GM12878 (cell line): ENCODE measurements at regions not wholly inside any gene's neighbourhood (a gene's known extent, or its start where the extent isn't known, plus 50 kb on each side); places are given as distances from the start of the nearest gene placed in this dataset.

Source experiments
- ATAC-seq: fragments of 200-7000 bp; cut with Tn5 transposase; 3 replicates; pipeline ENCODE4 v1.9.1; 2020; ENCODE audit warnings: mild to moderate bottlenecking, moderate library complexity
- BruUV-seq: library from RNA; stranded (reverse); fragments of 400-500 nt; replicated peaks from 2 replicates; lab custom pipeline; 2021; lab: Mats Ljungman, UMichigan
- CTCF ChIA-PET: fragments of 300-600 bp; sonication (Branson Sonifier 250); formaldehyde crosslinking; extraction: SDS; loops from one replicate; lab custom pipeline; 2021; ENCODE audit warnings: inconsistent platforms; lab: Yijun Ruan, JAX
- POLR2A ChIA-PET: fragments of 350-600 bp; formaldehyde crosslinking; extraction: SDS; loops from one replicate; lab custom pipeline; 2021; ENCODE audit warnings: inconsistent platforms; lab: Charles Lee
- RAD21 ChIA-PET: fragments of 300-600 bp; sonication (Branson Sonifier 250); formaldehyde crosslinking; loops from one replicate; lab custom pipeline; 2023; ENCODE audit warnings: antibody characterized with exemption; ENCODE audit not compliant: unreplicated experiment; lab: Charles Lee
- SMC1A ChIA-PET: fragments of 300-600 bp; sonication (Branson Sonifier 250); formaldehyde crosslinking; loops from one replicate; lab custom pipeline; 2023; ENCODE audit not compliant: unreplicated experiment, uncharacterized antibody; lab: Charles Lee
- DNase-seq: peaks from one replicate; pipeline ENCODE4 v3.0.0-alpha.2; 2011; ENCODE audit warnings: low read depth, low spot score
- FAIRE-seq: peaks from 3 replicates; lab custom pipeline; 2011; peaks lifted over from hg19 to GRCh38; lab: Jason Lieb, UNC
- H2AFZ ChIP-seq: 2 replicates; pipeline ENCODE4 v1.6.0; 2011; ENCODE audit warnings: low read depth, low read length, control low read depth; ENCODE audit not compliant: control insufficient read depth
- H3K27ac ChIP-seq: 2 replicates; pipeline ENCODE4 v1.5.1; 2011; ENCODE audit warnings: control low read depth; ENCODE audit not compliant: control insufficient read depth, insufficient read depth
- H3K27me3 ChIP-seq, 2 experiments: replicated peaks in 1 of 2; 2 replicates each; pipeline versions ENCODE4 v1.6.0 to v1.6.1; 2011; ENCODE audit warnings: low read length in 1 of 2; ENCODE audit not compliant: control insufficient read depth in 2 of 2, insufficient read depth in 2 of 2
- H3K36me3 ChIP-seq, 2 experiments: 2 replicates each; pipeline ENCODE4 v1.5.1; 2011; ENCODE audit warnings: low read length in 1 of 2; ENCODE audit not compliant: control insufficient read depth in 2 of 2, insufficient read depth in 2 of 2
- H3K4me1 ChIP-seq: 2 replicates; pipeline ENCODE4 v1.6.1; 2011; ENCODE audit warnings: mild to moderate bottlenecking, low read length, moderate library complexity, mixed read lengths; ENCODE audit not compliant: control insufficient read depth, insufficient read depth
- H3K4me2 ChIP-seq: 2 replicates; pipeline ENCODE4 v1.6.0; 2011; ENCODE audit warnings: control low read depth; ENCODE audit not compliant: control insufficient read depth, insufficient read depth
- H3K4me3 ChIP-seq: fragments of 200-600 bp; sonication (generic); 2 replicates; pipeline ENCODE4 v1.5.1; 2016
- H3K79me2 ChIP-seq: 2 replicates; pipeline ENCODE4 v1.6.0; 2011; ENCODE audit warnings: low read length; ENCODE audit not compliant: control insufficient read depth, insufficient read depth
- H3K9ac ChIP-seq: 2 replicates; pipeline ENCODE4 v1.8.0; 2011; ENCODE audit warnings: low read length, control low read depth, mixed read lengths; ENCODE audit not compliant: control insufficient read depth, insufficient read depth
- H3K9me3 ChIP-seq: replicated peaks from 3 replicates; pipeline ENCODE4 v1.5.1; 2011; ENCODE audit warnings: mild to moderate bottlenecking, low read length; ENCODE audit not compliant: control insufficient read depth, insufficient read depth
- H4K20me1 ChIP-seq: 2 replicates; pipeline ENCODE4 v1.6.0; 2011; ENCODE audit not compliant: control insufficient read depth, insufficient read depth
- CEBPZ ChIP-seq: fragments of 150-350 bp; IDR thresholded peaks from 2 replicates; pipeline ENCODE4 v1.6.1; 2016; ENCODE audit warnings: low read depth, low read length
- ESRRA ChIP-seq: IDR thresholded peaks from 2 replicates; pipeline ENCODE4 v1.6.1; 2012; ENCODE audit warnings: mild to moderate bottlenecking, low read length, improper control_type of control experiment
- MTA2 ChIP-seq: fragments of 450-650 bp; IDR thresholded peaks from 2 replicates; pipeline ENCODE4 v1.6.1; 2016; ENCODE audit warnings: low read depth, mild to moderate bottlenecking, moderate library complexity
- NFYA ChIP-seq: IDR thresholded peaks from 2 replicates; pipeline ENCODE4 v1.6.1; 2011; ENCODE audit warnings: low read depth, mild to moderate bottlenecking, low read length, improper control_type of control experiment, borderline replicate concordance
- RELB ChIP-seq: fragments of 450-650 bp; IDR thresholded peaks from 2 replicates; pipeline ENCODE4 v1.6.1; 2017; ENCODE audit warnings: low read depth, mild to moderate bottlenecking, moderate library complexity
- ZNF274 ChIP-seq: IDR thresholded peaks from one replicate; pipeline ENCODE4 v1.8.0; 2011; ENCODE audit not compliant: insufficient read length, insufficient read depth
- ZSCAN29 ChIP-seq: fragments of 450-650 bp; IDR thresholded peaks from 2 replicates; pipeline ENCODE4 v1.6.1; 2017; ENCODE audit warnings: mild to moderate bottlenecking, moderate library complexity
- WGBS: methylation state at CpG from one replicate; pipeline ENCODE4 v1.1.6; 2016; ENCODE audit warnings: low lambda C conversion rate; ENCODE audit not compliant: insufficient replicate concordance, insufficient coverage; ENCODE audit errors: missing lambda C conversion rate; 5-methylcytosine and 5-hydroxymethylcytosine counted together
- in situ Hi-C: fragments of 300-500 bp; cut with MboI; formaldehyde crosslinking; loops from 9 replicates; pipeline ENCODE4 v1.14.3; 2018; ENCODE audit warnings: mixed read lengths
- intact Hi-C: fragments of 100-400 bp; cut with micrococcal nuclease; formaldehyde crosslinking; loops from one replicate; pipeline ENCODE4 v1.14.2; 2022; ENCODE audit not compliant: unreplicated experiment

GRCh38 chr1:213826891-213827290 lies 160.9 kb upstream of the PROX1 start (continued):
- TF ChIP-seq NFYA (no peak), ESRRA (no peak), MTA2 (no peak), CEBPZ (no peak)

GRCh38 chr1:213828867-213829266 lies 158.9 kb upstream of the PROX1 start:
- RAD21 ChIA-PET, result no interaction called here
- 11% methylated on average over 4 of the region's 4 CpGs for WGBS
- Histone ChIP-seq H3K9me3 (no peaks in the 10 kb centered on the region), H3K36me3 (no peaks in the 10 kb centered on the region), H3K4me2 (no peak overlapping the region), H4K20me1 (no peaks in the 10 kb centered on the region), H3K9ac (no peak overlapping the region), H3K4me1 (no peaks in the 10 kb centered on the region), H3K27ac (no peak overlapping the region), H3K27me3 (peaks cover 0 to 3% of the 10 kb centered on the region in 2 experiments; a peak in 2 of 4 replicates), H3K79me2 (no peaks in the 10 kb centered on the region), H3K4me3 (no peak overlapping the region), H2AFZ (no peak overlapping the region)
- CTCF ChIA-PET, result no interaction called here
- SMC1A ChIA-PET, result no interaction called here
- POLR2A ChIA-PET, result interaction anchor here (0.7 kb wide), 1 partner anchor 126 kb away, joined by 3 read pairs; no protein-coding TSS in a partner anchor
- no peak for DNase-seq
- intact Hi-C loops, result no loop called here
- FAIRE-seq, result no peak
- no TSS peak for BruUV-seq
- in situ Hi-C loops, result no loop called here
- no peak for TF ChIP-seq ZNF274
- TF ChIP-seq RELB, result no peak
- TF ChIP-seq ZSCAN29, result no peak
- ATAC-seq, result no peak
